HuH-7 (cell line): ENCODE measurements at regions not wholly inside any gene's neighbourhood (a gene's known extent, or its start where the extent isn't known, plus 50 kb on each side); places are given as distances from the start of the nearest gene placed in this dataset.
A peak's percentile ranks its signal among the peaks of the same experiment; 100 is the strongest.
"Not testable (repeated sequence)": the region's sequence is repeated elsewhere in the genome, so short reads cannot be mapped to it uniquely, and the experiment has no call there.

ENCODE experiments used
- DNase-seq: peaks from one replicate; pipeline ENCODE4 v3.0.0; 2011; ENCODE audit warnings: low spot score

- DNase-seq: peak; percentile 26
Observed at GRCh38 chr6:82118150-82118562, 129.4 kb downstream of the IBTK start.

GRCh38 chr6:82114748-82115147 lies 132.8 kb downstream of the IBTK start:
- no peak for DNase-seq

- DNase-seq: no peak
Observed at GRCh38 chr6:82113231-82113630, 134.3 kb downstream of the IBTK start.

- DNase-seq: no peak
Observed at GRCh38 chr6:82111818-82112217, 135.7 kb downstream of the IBTK start.

- DNase-seq: no peak
Observed at GRCh38 chr6:82111114-82111513, 136.4 kb downstream of the IBTK start.

GRCh38 chr6:82103171-82103570 lies 144.4 kb downstream of the IBTK start:
- not testable (repeated sequence) for DNase-seq

GRCh38 chr6:82101374-82102114 lies 146.0 kb downstream of the IBTK start:
- DNase-seq: not testable (repeated sequence)

- not testable (repeated sequence) for DNase-seq
Observed at GRCh38 chr6:82100763-82101162, 146.8 kb downstream of the IBTK start.

- DNase-seq: no peak
Observed at GRCh38 chr6:82097676-82098075, 149.9 kb downstream of the IBTK start.

GRCh38 chr6:82095091-82095490 lies 152.5 kb downstream of the IBTK start:
- no peak for DNase-seq

GRCh38 chr6:82094166-82094806 lies 153.3 kb downstream of the IBTK start:
- no peak for DNase-seq

- DNase-seq: no peak
Observed at GRCh38 chr6:82088978-82089771, 158.4 kb downstream of the IBTK start.

GRCh38 chr6:82086944-82087343 lies 160.6 kb downstream of the IBTK start:
- no peak for DNase-seq

GRCh38 chr6:82085701-82086100 lies 161.8 kb downstream of the IBTK start:
- no peak for DNase-seq

- DNase-seq: no peak
Observed at GRCh38 chr6:82084324-82084920, 163.1 kb downstream of the IBTK start.

- DNase-seq: no peak
Observed at GRCh38 chr6:82083646-82084045, 163.9 kb downstream of the IBTK start.

GRCh38 chr6:82080767-82081166 lies 166.8 kb downstream of the IBTK start:
- DNase-seq: no peak

- no peak for DNase-seq
Observed at GRCh38 chr6:82078286-82078908, 169.1 kb downstream of the IBTK start.

- no peak for DNase-seq
Observed at GRCh38 chr6:82076916-82077315, 170.6 kb downstream of the IBTK start.

GRCh38 chr6:82074556-82074955 lies 173.0 kb downstream of the IBTK start:
- no peak for DNase-seq

- DNase-seq: no peak
Observed at GRCh38 chr6:82073484-82073883, 174.1 kb downstream of the IBTK start.

- no peak for DNase-seq
Observed at GRCh38 chr6:82072751-82073150, 174.8 kb downstream of the IBTK start.
